K562 (cell line): ENCODE measurements at regions not wholly inside any gene's neighbourhood (a gene's known extent, or its start where the extent isn't known, plus 50 kb on each side); places are given as distances from the start of the nearest gene placed in this dataset.

Experiments
- ATAC-seq: fragments of 200-7000 bp; cut with Tn5 transposase; 3 replicates; pipeline ENCODE4 v1.9.1; 2020; ENCODE audit warnings: moderate library complexity
- BruUV-seq: library from RNA; stranded (reverse); fragments of 400-500 nt; replicated peaks from 2 replicates; lab custom pipeline; 2021; lab: Mats Ljungman, UMichigan
- CTCF ChIA-PET: fragments of 300-600 bp; formaldehyde crosslinking; extraction: SDS; loops from one replicate; lab custom pipeline; 2021; ENCODE audit warnings: low intra/inter-chr PET ratio; lab: Yijun Ruan, JAX
- POLR2A ChIA-PET: fragments of 300-600, 350-650 bp; sonication (Branson Sonifier 250); formaldehyde crosslinking; extraction: SDS; loops from one replicate; lab custom pipeline; 2021; ENCODE audit warnings: antibody characterized with exemption, inconsistent platforms; lab: Yijun Ruan, JAX
- DNase-seq, 4 experiments: peaks; one replicate each; pipeline versions ENCODE4 v3.0.0 to v3.0.0-alpha.2; 2011 to 2018; ENCODE audit warnings: low spot score in 3 of 4, mixed read lengths in 3 of 4; ENCODE audit errors: extremely low read depth in 1 of 4
- FAIRE-seq: peaks from 2 replicates; lab custom pipeline; 2011; peaks lifted over from hg19 to GRCh38; lab: Jason Lieb, UNC
- H2AFZ ChIP-seq: 2 replicates; pipeline ENCODE4 v1.6.0; 2011; ENCODE audit warnings: low read depth, low read length, control low read depth, inconsistent platforms
- H3K27ac ChIP-seq: fragments of 200-600 bp; 3 replicates; pipeline ENCODE4 v1.8.0; 2011; ENCODE audit warnings: low read depth, mild to moderate bottlenecking, control low read depth, inconsistent platforms, low read length, moderate library complexity, mixed read lengths; ENCODE audit errors: extremely low read depth
- H3K27me3 ChIP-seq, 2 experiments: fragments of 300-600 bp in 1 of 2; 2 replicates in 1 of 2; 3 replicates in 1 of 2; pipeline versions ENCODE4 v1.6.0 to v1.8.0; 2011; ENCODE audit warnings: inconsistent platforms in 2 of 2, low read length in 2 of 2, mild to moderate bottlenecking in 1 of 2, mixed read lengths in 1 of 2, moderate library complexity in 1 of 2; ENCODE audit not compliant: control insufficient read depth in 2 of 2, insufficient read depth in 2 of 2
- H3K36me3 ChIP-seq: fragments of 300-600 bp; 3 replicates; pipeline ENCODE4 v1.8.0; 2011; ENCODE audit warnings: mild to moderate bottlenecking, low read length, inconsistent platforms; ENCODE audit not compliant: control insufficient read depth, insufficient read depth
- H3K4me1 ChIP-seq, 2 experiments: fragments of 200-600 bp in 1 of 2; replicated peaks in 1 of 2; 2 replicates in 1 of 2; 3 replicates in 1 of 2; pipeline versions ENCODE4 v1.5.1 to v1.8.0; 2011; ENCODE audit warnings: inconsistent platforms in 2 of 2, low read length in 2 of 2, mild to moderate bottlenecking in 1 of 2, mixed read lengths in 1 of 2, moderate library complexity in 1 of 2; ENCODE audit not compliant: control insufficient read depth in 2 of 2, insufficient read depth in 2 of 2
- H3K4me2 ChIP-seq: 2 replicates; pipeline ENCODE4 v1.6.1; 2011; ENCODE audit warnings: low read length, control low read depth, inconsistent platforms, mixed read lengths; ENCODE audit not compliant: insufficient read depth
- H3K4me3 ChIP-seq: fragments of 200-600 bp; sonication (generic), shearing (Covaris generic); 2 replicates; pipeline ENCODE4 v1.5.1; 2016; ENCODE audit warnings: control low read depth, inconsistent platforms
- H3K79me2 ChIP-seq: fragments of 200-600 bp; 3 replicates; pipeline ENCODE4 v1.8.0; 2011; ENCODE audit warnings: low read length, inconsistent platforms; ENCODE audit not compliant: control insufficient read depth, insufficient read depth
- H3K9ac ChIP-seq, 2 experiments: 2 replicates each; pipeline versions ENCODE4 v1.6.0 to v1.6.1; 2011; ENCODE audit warnings: low read depth in 2 of 2, low read length in 2 of 2, control low read depth in 1 of 2, inconsistent platforms in 1 of 2, mild to moderate bottlenecking in 1 of 2, mixed read lengths in 1 of 2; ENCODE audit not compliant: insufficient read depth in 1 of 2
- H3K9me1 ChIP-seq: one replicate; pipeline ENCODE4 v1.6.0; 2011; ENCODE audit warnings: inconsistent platforms, mild to moderate bottlenecking, low read length, moderate library complexity; ENCODE audit not compliant: control insufficient read depth, insufficient read depth
- H3K9me3 ChIP-seq: replicated peaks from 2 replicates; pipeline ENCODE4 v1.5.1; 2011; ENCODE audit warnings: low read depth, low read length, inconsistent platforms; ENCODE audit not compliant: control insufficient read depth, insufficient read depth
- H4K20me1 ChIP-seq: replicated peaks from 2 replicates; pipeline ENCODE4 v1.6.1; 2011; ENCODE audit warnings: low read length, inconsistent platforms, mixed read lengths; ENCODE audit not compliant: control insufficient read depth, insufficient read depth
- ARNT ChIP-seq, 2 experiments: fragments of 450-650 bp; IDR thresholded peaks; 2 replicates each; pipeline ENCODE4 v1.6.1; 2016; ENCODE audit warnings: mild to moderate bottlenecking in 1 of 2
- E4F1 ChIP-seq: fragments of 250-450 bp; sonication (Bioruptor Pico); IDR thresholded peaks from 2 replicates; pipeline ENCODE4 v1.5.0; 2021; ENCODE audit warnings: mild to moderate bottlenecking, borderline replicate concordance
- FOXK1 ChIP-seq: sonication (generic); formaldehyde crosslinking; IDR thresholded peaks from 2 replicates; pipeline ENCODE4 v1.8.0; 2022; ENCODE audit warnings: missing genetic modification reagents, mild to moderate bottlenecking, borderline replicate concordance
- ILF3 ChIP-seq: fragments of 450-650 bp; IDR thresholded peaks from 2 replicates; pipeline ENCODE4 v1.6.1; 2018; ENCODE audit warnings: antibody characterized with exemption, mild to moderate bottlenecking, moderate library complexity, borderline replicate concordance
- MAFF ChIP-seq: IDR thresholded peaks from 2 replicates; pipeline ENCODE4 v1.6.1; 2012; ENCODE audit warnings: low read length, improper control_type of control experiment
- RCOR1 ChIP-seq, 2 experiments: IDR thresholded peaks; 2 replicates each; pipeline ENCODE4 v1.6.1; 2012; ENCODE audit warnings: low read depth in 2 of 2, low read length in 2 of 2, borderline replicate concordance in 1 of 2, improper control_type of control experiment in 1 of 2
- ZNF589 ChIP-seq: fragments of 200-800 bp; sonication (Bioruptor generic); IDR thresholded peaks from 2 replicates; pipeline ENCODE4 v1.6.1; 2016; ENCODE audit warnings: low read depth, missing genetic modification characterization, missing compliant biosample characterization
- WGBS: fragments of 100-300 bp; shearing (Covaris generic); methylation state at CpG from one replicate; pipeline ENCODE4 v1.1.6; 2016; ENCODE audit warnings: low coverage, mixed read lengths; ENCODE audit not compliant: insufficient coverage; ENCODE audit errors: missing lambda C conversion rate; 5-methylcytosine and 5-hydroxymethylcytosine counted together
- in situ Hi-C: fragments of 300-500 bp; cut with MboI; formaldehyde crosslinking; loops from 4 replicates; pipeline ENCODE4 v1.15.0; 2018; ENCODE audit warnings: inconsistent platforms, mixed read lengths
- intact Hi-C: fragments of 100-400 bp; cut with micrococcal nuclease; formaldehyde crosslinking; loops from 2 replicates; pipeline ENCODE4 v1.14.2; 2022
- TF ChIP-seq, protein P1 (sequence below): fragments of 450-650 bp; IDR thresholded peaks from 2 replicates; pipeline ENCODE4 v1.6.1; 2016; ENCODE audit warnings: borderline replicate concordance
- TF ChIP-seq, protein P2 (sequence below): fragments of 450-650 bp; IDR thresholded peaks from 2 replicates; pipeline ENCODE4 v1.6.1; 2018; ENCODE audit not compliant: partially characterized antibody

- FAIRE-seq (no peak), ATAC-seq (no peak), DNase-seq (no peak)
- in situ Hi-C loops: no loop called here
- Histone ChIP-seq H3K27ac (no peak overlapping the region), H3K4me3 (no peak overlapping the region), H3K9me1 (no peaks in the 10 kb centered on the region), H4K20me1 (no peaks in the 10 kb centered on the region), H3K27me3 (peaks cover 0 to 16% of the 10 kb centered on the region in 2 experiments; a peak in 2 of 5 replicates), H2AFZ (no peak overlapping the region), H3K9ac (no peak overlapping the region), H3K4me2 (no peak overlapping the region), H3K36me3 (no peaks in the 10 kb centered on the region), H3K9me3 (no peaks in the 10 kb centered on the region), H3K79me2 (no peaks in the 10 kb centered on the region), H3K4me1 (no peaks in the 10 kb centered on the region)
- CTCF ChIA-PET: no interaction called here
- intact Hi-C loops: no loop called here
- 4% methylated on average over 5 of the region's 5 CpGs for WGBS
- POLR2A ChIA-PET: no interaction called here
- no TSS peak for BruUV-seq
- TF ChIP-seq ILF3 (no peak), ARNT (IDR thresholded peaks at IDR 0.05) (no peak), RCOR1 (IDR thresholded peaks at IDR 0.05; ENCODE audit: borderline replicate concordance in 1 of 2, low read depth in 2 of 2, low read length in 2 of 2) (no peak), FOXK1 (CRISPR knock-in tag) (no peak), MAFF (no peak), E4F1 (CRISPR knock-in tag) (no peak), ZNF589 (no peak)
- TF ChIP-seq, protein P1, sequence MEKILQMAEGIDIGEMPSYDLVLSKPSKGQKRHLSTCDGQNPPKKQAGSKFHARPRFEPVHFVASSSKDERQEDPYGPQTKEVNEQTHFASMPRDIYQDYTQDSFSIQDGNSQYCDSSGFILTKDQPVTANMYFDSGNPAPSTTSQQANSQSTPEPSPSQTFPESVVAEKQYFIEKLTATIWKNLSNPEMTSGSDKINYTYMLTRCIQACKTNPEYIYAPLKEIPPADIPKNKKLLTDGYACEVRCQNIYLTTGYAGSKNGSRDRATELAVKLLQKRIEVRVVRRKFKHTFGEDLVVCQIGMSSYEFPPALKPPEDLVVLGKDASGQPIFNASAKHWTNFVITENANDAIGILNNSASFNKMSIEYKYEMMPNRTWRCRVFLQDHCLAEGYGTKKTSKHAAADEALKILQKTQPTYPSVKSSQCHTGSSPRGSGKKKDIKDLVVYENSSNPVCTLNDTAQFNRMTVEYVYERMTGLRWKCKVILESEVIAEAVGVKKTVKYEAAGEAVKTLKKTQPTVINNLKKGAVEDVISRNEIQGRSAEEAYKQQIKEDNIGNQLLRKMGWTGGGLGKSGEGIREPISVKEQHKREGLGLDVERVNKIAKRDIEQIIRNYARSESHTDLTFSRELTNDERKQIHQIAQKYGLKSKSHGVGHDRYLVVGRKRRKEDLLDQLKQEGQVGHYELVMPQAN: no peak
- TF ChIP-seq, protein P2, sequence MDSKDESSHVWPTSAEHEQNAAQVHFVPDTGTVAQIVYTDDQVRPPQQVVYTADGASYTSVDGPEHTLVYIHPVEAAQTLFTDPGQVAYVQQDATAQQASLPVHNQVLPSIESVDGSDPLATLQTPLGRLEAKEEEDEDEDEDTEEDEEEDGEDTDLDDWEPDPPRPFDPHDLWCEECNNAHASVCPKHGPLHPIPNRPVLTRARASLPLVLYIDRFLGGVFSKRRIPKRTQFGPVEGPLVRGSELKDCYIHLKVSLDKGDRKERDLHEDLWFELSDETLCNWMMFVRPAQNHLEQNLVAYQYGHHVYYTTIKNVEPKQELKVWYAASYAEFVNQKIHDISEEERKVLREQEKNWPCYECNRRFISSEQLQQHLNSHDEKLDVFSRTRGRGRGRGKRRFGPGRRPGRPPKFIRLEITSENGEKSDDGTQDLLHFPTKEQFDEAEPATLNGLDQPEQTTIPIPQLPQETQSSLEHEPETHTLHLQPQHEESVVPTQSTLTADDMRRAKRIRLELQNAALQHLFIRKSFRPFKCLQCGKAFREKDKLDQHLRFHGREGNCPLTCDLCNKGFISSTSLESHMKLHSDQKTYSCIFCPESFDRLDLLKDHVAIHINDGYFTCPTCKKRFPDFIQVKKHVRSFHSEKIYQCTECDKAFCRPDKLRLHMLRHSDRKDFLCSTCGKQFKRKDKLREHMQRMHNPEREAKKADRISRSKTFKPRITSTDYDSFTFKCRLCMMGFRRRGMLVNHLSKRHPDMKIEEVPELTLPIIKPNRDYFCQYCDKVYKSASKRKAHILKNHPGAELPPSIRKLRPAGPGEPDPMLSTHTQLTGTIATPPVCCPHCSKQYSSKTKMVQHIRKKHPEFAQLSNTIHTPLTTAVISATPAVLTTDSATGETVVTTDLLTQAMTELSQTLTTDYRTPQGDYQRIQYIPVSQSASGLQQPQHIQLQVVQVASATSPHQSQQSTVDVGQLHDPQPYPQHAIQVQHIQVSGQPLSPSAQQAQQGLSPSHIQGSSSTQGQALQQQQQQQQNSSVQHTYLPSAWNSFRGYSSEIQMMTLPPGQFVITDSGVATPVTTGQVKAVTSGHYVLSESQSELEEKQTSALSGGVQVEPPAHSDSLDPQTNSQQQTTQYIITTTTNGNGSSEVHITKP: no peak
Measured at GRCh38 chr18:75116809-75117208, 92.1 kb downstream of the PTGR3 start.
